Endothelial cell (in vitro differentiated cells): ENCODE measurements at regions not wholly inside any gene's neighbourhood (a gene's known extent, or its start where the extent isn't known, plus 50 kb on each side); places are given as distances from the start of the nearest gene placed in this dataset.

Experiments
- DNase-seq: peaks from one replicate; pipeline ENCODE4 v3.0.0; 2021; ENCODE audit warnings: low spot score
- H3K27ac Mint-ChIP-seq: one replicate; pipeline ENCODE4 v1.8.0; 2021; ENCODE audit warnings: mixed read lengths, inconsistent platforms; ENCODE audit not compliant: unreplicated experiment
- H3K27me3 Mint-ChIP-seq: one replicate; pipeline ENCODE4 v1.8.0; 2021; ENCODE audit warnings: mild to moderate bottlenecking, moderate library complexity, mixed read lengths, inconsistent platforms; ENCODE audit not compliant: unreplicated experiment
- H3K36me3 Mint-ChIP-seq: one replicate; pipeline ENCODE4 v1.8.0; 2021; ENCODE audit warnings: mild to moderate bottlenecking, low read depth, mixed read lengths, inconsistent platforms; ENCODE audit not compliant: unreplicated experiment
- H3K4me1 Mint-ChIP-seq: one replicate; pipeline ENCODE4 v1.8.0; 2021; ENCODE audit warnings: mild to moderate bottlenecking, mixed read lengths, inconsistent platforms; ENCODE audit not compliant: unreplicated experiment
- H3K4me3 Mint-ChIP-seq: one replicate; pipeline ENCODE4 v1.8.0; 2021; ENCODE audit warnings: mild to moderate bottlenecking, mixed read lengths, inconsistent platforms; ENCODE audit not compliant: unreplicated experiment
- H3K9me3 Mint-ChIP-seq: one replicate; pipeline ENCODE4 v1.8.0; 2021; ENCODE audit warnings: mixed read lengths, inconsistent platforms; ENCODE audit not compliant: unreplicated experiment
- TF ChIP-seq, protein P1 (sequence below): fragments of 200-600 bp; sonication (generic); IDR thresholded peaks from one replicate; pipeline ENCODE4 v1.5.0; 2021; ENCODE audit warnings: antibody characterized with exemption; ENCODE audit not compliant: unreplicated experiment

DNA sequence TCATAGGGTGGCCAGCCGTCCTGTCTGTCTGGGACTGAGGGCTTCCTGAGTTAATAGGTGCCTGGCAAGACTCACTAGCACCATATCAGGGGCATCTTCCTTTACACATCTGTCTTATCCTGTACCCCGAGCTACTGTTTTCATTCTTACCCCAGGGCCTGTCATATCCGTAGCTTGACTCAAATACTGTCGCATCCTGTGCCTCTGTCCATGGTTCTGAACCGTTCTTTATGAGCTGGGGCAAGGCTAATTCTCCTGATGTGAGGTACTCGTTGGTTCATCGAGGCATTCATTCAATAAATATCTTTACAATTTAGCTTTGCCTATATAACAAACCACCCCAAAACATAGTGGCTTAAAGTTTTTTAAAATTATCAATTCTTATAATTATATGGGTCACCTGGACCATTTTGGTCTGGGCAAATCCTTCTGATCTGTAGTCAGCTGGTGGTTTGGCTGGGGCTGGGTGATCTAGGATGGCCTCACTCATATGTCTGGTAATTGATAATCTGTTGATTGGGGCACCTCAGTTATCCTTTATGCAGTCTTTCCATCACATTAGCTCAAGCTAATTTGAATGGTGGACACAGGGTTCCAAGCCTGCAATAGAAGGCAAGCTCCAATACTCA, 121.2 kb downstream of the TLE3 start:
- H3K36me3 Mint-ChIP-seq = no peaks in the 10 kb centered on the region
- no peak overlapping the region for H3K27ac Mint-ChIP-seq
- no peaks in the 10 kb centered on the region for H3K4me1 Mint-ChIP-seq
- no peak overlapping the region for H3K4me3 Mint-ChIP-seq
- DNase-seq = peak; percentile 69
- TF ChIP-seq, protein P1, sequence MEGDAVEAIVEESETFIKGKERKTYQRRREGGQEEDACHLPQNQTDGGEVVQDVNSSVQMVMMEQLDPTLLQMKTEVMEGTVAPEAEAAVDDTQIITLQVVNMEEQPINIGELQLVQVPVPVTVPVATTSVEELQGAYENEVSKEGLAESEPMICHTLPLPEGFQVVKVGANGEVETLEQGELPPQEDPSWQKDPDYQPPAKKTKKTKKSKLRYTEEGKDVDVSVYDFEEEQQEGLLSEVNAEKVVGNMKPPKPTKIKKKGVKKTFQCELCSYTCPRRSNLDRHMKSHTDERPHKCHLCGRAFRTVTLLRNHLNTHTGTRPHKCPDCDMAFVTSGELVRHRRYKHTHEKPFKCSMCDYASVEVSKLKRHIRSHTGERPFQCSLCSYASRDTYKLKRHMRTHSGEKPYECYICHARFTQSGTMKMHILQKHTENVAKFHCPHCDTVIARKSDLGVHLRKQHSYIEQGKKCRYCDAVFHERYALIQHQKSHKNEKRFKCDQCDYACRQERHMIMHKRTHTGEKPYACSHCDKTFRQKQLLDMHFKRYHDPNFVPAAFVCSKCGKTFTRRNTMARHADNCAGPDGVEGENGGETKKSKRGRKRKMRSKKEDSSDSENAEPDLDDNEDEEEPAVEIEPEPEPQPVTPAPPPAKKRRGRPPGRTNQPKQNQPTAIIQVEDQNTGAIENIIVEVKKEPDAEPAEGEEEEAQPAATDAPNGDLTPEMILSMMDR = no peak
- no peaks in the 10 kb centered on the region for H3K9me3 Mint-ChIP-seq
- peaks cover 3% of the 10 kb centered on the region for H3K27me3 Mint-ChIP-seq

DNA sequence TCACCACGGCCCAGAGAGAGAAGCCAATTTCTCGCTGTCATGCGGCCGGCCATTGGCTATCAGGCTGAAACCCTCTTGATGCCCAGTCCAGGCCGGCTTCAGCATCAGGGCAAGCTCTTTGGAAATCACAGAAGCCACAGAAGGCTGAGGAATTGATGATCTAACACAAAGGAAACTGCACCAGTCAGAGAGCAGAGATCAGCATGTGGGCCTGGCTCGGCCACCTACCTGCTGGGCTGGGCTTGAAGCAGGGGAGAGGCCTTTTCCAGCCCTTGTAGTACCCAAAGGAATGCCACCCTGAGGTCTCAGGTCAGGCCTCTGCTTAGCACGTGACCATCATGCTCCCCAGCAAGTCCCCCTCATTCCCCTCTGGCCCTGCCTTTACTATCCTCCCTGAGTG, 119.1 kb downstream of the TLE3 start:
- TF ChIP-seq, protein P1 = no peak
- Mint-ChIP-seq H3K4me1 (peaks cover 5% of the 10 kb centered on the region), H3K27me3 (peaks cover 3% of the 10 kb centered on the region), H3K4me3 (no peak overlapping the region), H3K9me3 (no peaks in the 10 kb centered on the region), H3K27ac (no peak overlapping the region), H3K36me3 (no peaks in the 10 kb centered on the region)
- no peak for DNase-seq

DNA sequence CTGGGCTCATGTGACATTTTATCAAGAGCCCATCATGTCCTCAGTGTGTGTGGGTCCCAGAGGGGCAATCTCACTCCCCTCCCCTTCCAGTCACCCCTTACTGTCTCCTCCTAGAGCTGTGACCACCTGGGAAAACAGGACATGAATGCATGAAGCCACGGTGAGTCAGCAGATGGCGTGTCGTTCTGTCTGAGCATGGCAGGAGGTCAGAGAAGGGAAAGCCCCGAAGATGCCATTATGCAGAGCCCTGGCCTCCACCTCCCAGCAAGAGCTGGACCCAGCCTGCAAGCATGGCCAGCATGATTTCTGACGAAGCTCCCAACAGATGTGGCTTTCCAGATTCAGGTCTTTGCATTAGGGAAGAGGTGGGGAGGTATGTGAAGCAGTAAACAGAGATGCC, 118.5 kb downstream of the TLE3 start:
- no peaks in the 10 kb centered on the region for H3K9me3 Mint-ChIP-seq
- peaks cover 3% of the 10 kb centered on the region for H3K27me3 Mint-ChIP-seq
- TF ChIP-seq, protein P1 = no peak
- no peaks in the 10 kb centered on the region for H3K36me3 Mint-ChIP-seq
- no peak for DNase-seq
- H3K4me3 Mint-ChIP-seq = no peak overlapping the region
- peaks cover 5% of the 10 kb centered on the region for H3K4me1 Mint-ChIP-seq
- no peak overlapping the region for H3K27ac Mint-ChIP-seq

DNA sequence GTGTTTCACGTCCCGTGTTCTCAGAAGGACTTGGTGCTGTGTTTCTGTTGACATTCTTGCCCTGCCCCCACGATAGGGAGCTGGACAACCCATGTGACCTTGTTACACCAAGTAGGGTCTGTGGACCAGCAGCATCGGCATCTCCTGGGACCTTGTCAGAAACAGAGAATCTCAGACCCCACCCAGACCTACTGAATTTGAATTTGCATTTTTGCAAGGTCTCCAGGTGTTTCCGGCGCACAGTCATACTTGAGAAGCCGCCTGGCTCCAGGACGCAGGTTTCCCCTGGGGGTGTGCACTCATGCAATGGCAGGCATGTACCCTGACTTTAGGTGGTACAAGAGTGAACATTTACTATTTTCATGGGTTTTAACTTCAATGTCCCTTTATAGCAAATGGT, 117.9 kb downstream of the TLE3 start:
- DNase-seq = no peak
- Mint-ChIP-seq H3K4me1 (peaks cover 5% of the 10 kb centered on the region), H3K36me3 (no peaks in the 10 kb centered on the region), H3K27ac (no peak overlapping the region), H3K9me3 (no peaks in the 10 kb centered on the region), H3K27me3 (peaks cover 3% of the 10 kb centered on the region), H3K4me3 (no peak overlapping the region)
- TF ChIP-seq, protein P1 = no peak

DNA sequence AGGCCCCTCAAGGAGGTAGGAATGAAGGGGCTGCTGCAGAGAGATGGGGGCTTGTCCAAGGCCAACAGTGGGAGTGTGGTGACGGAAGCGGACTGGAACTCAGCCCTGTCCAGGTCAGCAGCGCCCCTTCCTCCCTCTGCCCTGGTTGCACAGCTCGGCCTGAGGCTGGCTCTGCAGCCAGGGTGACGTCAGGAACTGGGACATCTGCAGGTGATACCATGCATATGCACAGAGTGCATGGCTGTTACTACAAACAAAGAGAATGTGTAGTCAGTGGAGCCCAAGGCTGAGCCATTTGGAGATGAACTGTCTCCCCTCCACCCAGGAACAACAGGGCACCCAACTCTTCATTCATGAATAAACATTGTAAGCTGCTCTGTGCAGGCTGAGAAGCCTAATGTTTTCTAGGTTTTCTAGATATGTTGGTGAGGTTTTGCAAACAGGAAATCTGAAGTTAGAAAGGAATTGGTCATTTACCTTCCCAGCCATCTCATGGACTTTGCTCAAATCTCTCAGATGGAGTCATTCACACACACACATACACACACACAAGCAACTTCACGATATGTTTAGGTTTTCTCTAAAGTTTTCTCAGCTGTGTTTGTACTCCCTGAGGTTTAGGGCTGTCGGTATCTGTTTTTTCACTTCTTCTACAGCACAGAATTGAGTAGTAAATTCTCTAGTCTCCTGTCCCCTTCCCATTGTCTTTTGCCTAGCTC, 117.2 kb downstream of the TLE3 start:
- no peaks in the 10 kb centered on the region for H3K36me3 Mint-ChIP-seq
- H3K4me1 Mint-ChIP-seq = peaks cover 5% of the 10 kb centered on the region
- TF ChIP-seq, protein P1 = no peak
- no peaks in the 10 kb centered on the region for H3K9me3 Mint-ChIP-seq
- H3K4me3 Mint-ChIP-seq = no peak overlapping the region
- no peak for DNase-seq
- H3K27ac Mint-ChIP-seq = no peak overlapping the region
- H3K27me3 Mint-ChIP-seq = peaks cover 3% of the 10 kb centered on the region
